MM.1S (cell line): ENCODE measurements at regions not wholly inside any gene's neighbourhood (a gene's known extent, or its start where the extent isn't known, plus 50 kb on each side); places are given as distances from the start of the nearest gene placed in this dataset.

Source experiments
- DNase-seq: peaks from one replicate; pipeline ENCODE4 v3.0.0-alpha.2; 2015
- H2AFZ ChIP-seq: fragments of 300-600 bp; sonication (generic); 2 replicates; pipeline ENCODE4 v1.6.0; 2016; ENCODE audit warnings: antibody characterized with exemption, low read length
- H3F3A ChIP-seq: fragments of 300-600 bp; sonication (generic); 2 replicates; pipeline ENCODE4 v1.6.1; 2016; ENCODE audit warnings: mild to moderate bottlenecking, antibody characterized with exemption, low read length, moderate library complexity, mixed read lengths; ENCODE audit not compliant: insufficient read depth
- H3K27ac ChIP-seq: fragments of 300-600 bp; sonication (generic); 2 replicates; pipeline ENCODE4 v1.5.1; 2016; ENCODE audit warnings: mild to moderate bottlenecking, low read length
- H3K27me3 ChIP-seq: fragments of 300-600 bp; sonication (generic); replicated peaks from 2 replicates; pipeline ENCODE4 v1.6.0; 2016; ENCODE audit warnings: low read length; ENCODE audit not compliant: insufficient read depth
- H3K36me3 ChIP-seq: fragments of 300-600 bp; sonication (generic); replicated peaks from 2 replicates; pipeline ENCODE4 v1.6.1; 2016; ENCODE audit warnings: mild to moderate bottlenecking, low read length, mixed read lengths; ENCODE audit not compliant: insufficient read depth
- H3K4me1 ChIP-seq: fragments of 300-600 bp; sonication (generic); 2 replicates; pipeline ENCODE4 v1.6.1; 2016; ENCODE audit warnings: low read length, mixed read lengths
- H3K4me2 ChIP-seq: fragments of 300-600 bp; sonication (generic); 2 replicates; pipeline ENCODE4 v1.6.0; 2016; ENCODE audit warnings: low read depth, low read length
- H3K4me3 ChIP-seq: fragments of 300-600 bp; sonication (generic); 2 replicates; pipeline ENCODE4 v1.5.1; 2016; ENCODE audit warnings: low read length, mixed read lengths
- H3K79me2 ChIP-seq: fragments of 300-600 bp; sonication (generic); 2 replicates; pipeline ENCODE4 v1.6.1; 2016; ENCODE audit warnings: mixed run types, low read length, mixed read lengths
- H3K9ac ChIP-seq: fragments of 300-600 bp; sonication (generic); 2 replicates; pipeline ENCODE4 v1.6.1; 2016; ENCODE audit warnings: low read length, mixed read lengths
- H3K9me2 ChIP-seq: fragments of 300-600 bp; sonication (generic); replicated peaks from 2 replicates; pipeline ENCODE4 v1.6.1; 2016; ENCODE audit warnings: mild to moderate bottlenecking, low read length, mixed read lengths; ENCODE audit not compliant: insufficient read depth
- H3K9me3 ChIP-seq: fragments of 300-600 bp; sonication (generic); replicated peaks from 2 replicates; pipeline ENCODE4 v1.6.1; 2016; ENCODE audit warnings: mild to moderate bottlenecking, low read length, mixed read lengths; ENCODE audit not compliant: insufficient read depth
- H4K20me1 ChIP-seq: fragments of 300-600 bp; sonication (generic); 2 replicates; pipeline ENCODE4 v1.6.1; 2016; ENCODE audit warnings: mild to moderate bottlenecking, low read length, moderate library complexity, mixed read lengths; ENCODE audit not compliant: insufficient read depth
- CTCF ChIP-seq: fragments of 300-600 bp; sonication (generic); IDR thresholded peaks from 2 replicates; pipeline ENCODE4 v1.5.1; 2016; ENCODE audit warnings: antibody characterized with exemption, low read length, mixed read lengths
- EZH2 ChIP-seq: fragments of 300-600 bp; sonication (generic); optimal IDR thresholded peaks from 2 replicates; pipeline ENCODE3; 2017; ENCODE audit warnings: low read depth, mild to moderate bottlenecking, antibody characterized with exemption, low read length, mixed read lengths
- EZH2phosphoT487 ChIP-seq: fragments of 300-600 bp; sonication (generic); IDR thresholded peaks from 2 replicates; pipeline ENCODE4 v1.6.1; 2018; ENCODE audit warnings: antibody characterized with exemption, low read length

GRCh38 chr5:12624776-12625560, 720.7 kb upstream of the CTNND2 start:
- no peak overlapping the region for H2AFZ ChIP-seq
- TF ChIP-seq EZH2 (no peak), CTCF (no peak), EZH2phosphoT487 (no peak)
- no peaks in the 10 kb centered on the region for H3F3A ChIP-seq
- no peak overlapping the region for H3K27ac ChIP-seq
- no peaks in the 10 kb centered on the region for H3K27me3 ChIP-seq
- H3K4me2 ChIP-seq: no peak overlapping the region
- no peaks in the 10 kb centered on the region for H3K36me3 ChIP-seq
- no peak overlapping the region for H3K9ac ChIP-seq
- H3K9me2 ChIP-seq: no peaks in the 10 kb centered on the region
- no peaks in the 10 kb centered on the region for H3K79me2 ChIP-seq
- H3K9me3 ChIP-seq: no peaks in the 10 kb centered on the region
- no peak for DNase-seq
- no peak overlapping the region for H3K4me3 ChIP-seq
- no peaks in the 10 kb centered on the region for H4K20me1 ChIP-seq
- no peaks in the 10 kb centered on the region for H3K4me1 ChIP-seq

- H3K27me3 ChIP-seq: no peaks in the 10 kb centered on the region
- H3K4me1 ChIP-seq: no peaks in the 10 kb centered on the region
- no peaks in the 10 kb centered on the region for H3K9me3 ChIP-seq
- no peaks in the 10 kb centered on the region for H4K20me1 ChIP-seq
- TF ChIP-seq EZH2 (no peak), CTCF (no peak), EZH2phosphoT487 (no peak)
- no peaks in the 10 kb centered on the region for H3F3A ChIP-seq
- no peak for DNase-seq
- no peak overlapping the region for H3K9ac ChIP-seq
- no peaks in the 10 kb centered on the region for H3K79me2 ChIP-seq
- H2AFZ ChIP-seq: no peak overlapping the region
- H3K9me2 ChIP-seq: no peaks in the 10 kb centered on the region
- no peaks in the 10 kb centered on the region for H3K36me3 ChIP-seq
- H3K27ac ChIP-seq: no peak overlapping the region
- H3K4me3 ChIP-seq: no peak overlapping the region
- no peak overlapping the region for H3K4me2 ChIP-seq
Measured at GRCh38 chr5:12623408-12623807, 719.2 kb upstream of the CTNND2 start.

- peak overlapping the region; percentile 46; the same call in 1 of the 2 replicates for H3K4me2 ChIP-seq
- H3K9me3 ChIP-seq: no peaks in the 10 kb centered on the region
- H3K9me2 ChIP-seq: no peaks in the 10 kb centered on the region
- H3F3A ChIP-seq: no peaks in the 10 kb centered on the region; the same call in 1 of the 2 replicates
- no peak overlapping the region for H3K4me3 ChIP-seq
- no peaks in the 10 kb centered on the region for H3K36me3 ChIP-seq
- no peaks in the 10 kb centered on the region for H4K20me1 ChIP-seq
- peak overlapping the region; percentile 44; the same call in 1 of the 2 replicates for H3K27ac ChIP-seq
- no peaks in the 10 kb centered on the region for H3K27me3 ChIP-seq
- no peaks in the 10 kb centered on the region for H3K79me2 ChIP-seq
- peaks cover 12% of the 10 kb centered on the region; the same call in 1 of the 2 replicates for H3K4me1 ChIP-seq
- no peak for DNase-seq
- TF ChIP-seq EZH2: no peak
- H2AFZ ChIP-seq: peak overlapping the region; percentile 8; the same call in 1 of the 2 replicates
- no peak overlapping the region for H3K9ac ChIP-seq
Measured at GRCh38 chr5:12616093-12616492, 711.8 kb upstream of the CTNND2 start.
